ENCODE measurements at regions not wholly inside any gene's neighbourhood (a gene's known extent, or its start where the extent isn't known, plus 50 kb on each side); places are given as distances from the start of the nearest gene placed in this dataset.

- DNase-seq, result no peak
- Histone ChIP-seq H3K27me3 (ENCODE audit: control insufficient read depth, insufficient read depth, low read length) (no peaks in the 10 kb centered on the region), H3K4me1 (ENCODE audit: control insufficient read depth, insufficient read depth, low read length) (peaks cover 34% of the 10 kb centered on the region), H3K27ac (ENCODE audit: low read length) (no peak overlapping the region), H3K4me3 (ENCODE audit: low read length) (no peak overlapping the region), H3K36me3 (ENCODE audit: control insufficient read depth, insufficient read depth, low read length) (no peaks in the 10 kb centered on the region), H3K9me3 (ENCODE audit: control insufficient read depth, low read depth, low read length) (no peaks in the 10 kb centered on the region)
- WGBS (ENCODE audit: insufficient coverage, low lambda C conversion rate), result no CpG with 5 or more reads among the region's 32 CpGs
Observed at GRCh38 chr16:85451641-85452363, 161.3 kb upstream of the GSE1 start.

- Histone ChIP-seq H3K36me3 (ENCODE audit: control insufficient read depth, insufficient read depth, low read length) (no peaks in the 10 kb centered on the region), H3K4me3 (ENCODE audit: low read length) (no peak overlapping the region), H3K27me3 (ENCODE audit: control insufficient read depth, insufficient read depth, low read length) (no peaks in the 10 kb centered on the region), H3K9me3 (ENCODE audit: control insufficient read depth, low read depth, low read length) (no peaks in the 10 kb centered on the region), H3K4me1 (ENCODE audit: control insufficient read depth, insufficient read depth, low read length) (peaks cover 26% of the 10 kb centered on the region), H3K27ac (ENCODE audit: low read length) (no peak overlapping the region)
- DNase-seq, result no peak
- WGBS (ENCODE audit: insufficient coverage, low lambda C conversion rate), result no CpG with 5 or more reads among the region's 20 CpGs
Observed at GRCh38 chr16:85452364-85453193, 160.5 kb upstream of the GSE1 start.

DNA sequence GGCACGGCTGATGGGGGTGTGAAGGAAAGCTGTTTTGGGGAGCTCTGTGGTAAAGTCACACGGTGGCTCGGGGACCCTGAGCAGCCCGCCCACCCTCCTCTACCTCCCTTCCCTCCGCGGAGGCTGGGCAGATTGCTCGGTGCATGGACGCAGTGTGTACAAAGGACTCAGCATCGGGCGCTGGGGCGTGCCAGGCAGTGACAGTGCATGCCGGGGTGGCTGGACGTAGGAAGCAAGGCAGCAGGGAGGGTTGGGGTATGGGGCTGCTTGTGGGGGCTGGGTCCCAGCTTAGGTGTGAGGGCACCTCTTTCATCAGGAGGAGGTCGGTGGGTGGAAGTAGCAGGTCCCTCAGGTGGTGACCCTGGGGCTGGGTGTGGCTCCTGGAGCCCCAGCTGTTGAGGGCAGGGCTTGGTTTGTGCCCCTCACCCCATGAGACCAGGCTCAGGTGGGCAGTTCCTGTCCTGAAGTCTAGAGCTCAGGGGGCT lies 159.9 kb upstream of the GSE1 start:
- Histone ChIP-seq H3K27me3 (ENCODE audit: control insufficient read depth, insufficient read depth, low read length) (no peaks in the 10 kb centered on the region), H3K27ac (ENCODE audit: low read length) (no peak overlapping the region), H3K9me3 (ENCODE audit: control insufficient read depth, low read depth, low read length) (no peaks in the 10 kb centered on the region), H3K4me1 (ENCODE audit: control insufficient read depth, insufficient read depth, low read length) (peaks cover 19% of the 10 kb centered on the region), H3K4me3 (ENCODE audit: low read length) (no peak overlapping the region), H3K36me3 (ENCODE audit: control insufficient read depth, insufficient read depth, low read length) (no peaks in the 10 kb centered on the region)
- DNase-seq, result no peak
- no CpG with 5 or more reads among the region's 14 CpGs for WGBS (ENCODE audit: insufficient coverage, low lambda C conversion rate)

- peaks cover 15% of the 10 kb centered on the region for H3K4me1 ChIP-seq (ENCODE audit: control insufficient read depth, insufficient read depth, low read length)
- no peaks in the 10 kb centered on the region for H3K36me3 ChIP-seq (ENCODE audit: control insufficient read depth, insufficient read depth, low read length)
- no peak overlapping the region for H3K27ac ChIP-seq (ENCODE audit: low read length)
- H3K27me3 ChIP-seq (ENCODE audit: control insufficient read depth, insufficient read depth, low read length), result no peaks in the 10 kb centered on the region
- no CpG with 5 or more reads among the region's 10 CpGs for WGBS (ENCODE audit: insufficient coverage, low lambda C conversion rate)
- H3K9me3 ChIP-seq (ENCODE audit: control insufficient read depth, low read depth, low read length), result no peaks in the 10 kb centered on the region
- no peak for DNase-seq
- no peak overlapping the region for H3K4me3 ChIP-seq (ENCODE audit: low read length)
Observed at GRCh38 chr16:85453703-85454102, 159.4 kb upstream of the GSE1 start.

- Histone ChIP-seq H3K4me3 (ENCODE audit: low read length) (no peak overlapping the region), H3K9me3 (ENCODE audit: control insufficient read depth, low read depth, low read length) (no peaks in the 10 kb centered on the region), H3K4me1 (ENCODE audit: control insufficient read depth, insufficient read depth, low read length) (peaks cover 8% of the 10 kb centered on the region), H3K27me3 (ENCODE audit: control insufficient read depth, insufficient read depth, low read length) (no peaks in the 10 kb centered on the region), H3K27ac (ENCODE audit: low read length) (no peak overlapping the region), H3K36me3 (ENCODE audit: control insufficient read depth, insufficient read depth, low read length) (no peaks in the 10 kb centered on the region)
- no CpG with 5 or more reads among the region's 22 CpGs for WGBS (ENCODE audit: insufficient coverage, low lambda C conversion rate)
- DNase-seq, result no peak
Observed at GRCh38 chr16:85454171-85454872, 158.8 kb upstream of the GSE1 start.

DNA sequence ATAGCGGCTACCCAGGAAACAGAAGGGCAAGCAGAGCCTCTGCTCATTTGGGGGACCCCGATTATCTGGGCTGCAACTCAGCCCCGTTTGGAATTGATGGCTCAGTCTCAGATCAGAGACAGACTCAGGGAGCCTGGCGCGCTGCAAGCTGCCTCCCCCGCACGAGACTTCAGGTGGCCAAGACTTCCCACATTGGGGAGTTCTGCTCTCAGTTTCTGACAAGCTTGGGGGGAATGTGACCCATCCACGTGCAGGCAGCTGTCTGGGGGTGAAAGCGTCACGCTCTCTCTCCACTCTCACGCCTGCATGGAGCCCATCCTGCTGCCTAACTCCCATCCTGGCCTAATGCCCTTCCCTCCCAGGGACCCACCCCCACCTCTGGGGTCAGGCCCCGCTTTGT lies 157.6 kb upstream of the GSE1 start:
- Histone ChIP-seq H3K4me3 (ENCODE audit: low read length) (no peak overlapping the region), H3K27ac (ENCODE audit: low read length) (no peak overlapping the region), H3K36me3 (ENCODE audit: control insufficient read depth, insufficient read depth, low read length) (no peaks in the 10 kb centered on the region), H3K9me3 (ENCODE audit: control insufficient read depth, low read depth, low read length) (no peaks in the 10 kb centered on the region), H3K27me3 (ENCODE audit: control insufficient read depth, insufficient read depth, low read length) (no peaks in the 10 kb centered on the region), H3K4me1 (ENCODE audit: control insufficient read depth, insufficient read depth, low read length) (peaks cover 11% of the 10 kb centered on the region)
- no CpG with 5 or more reads among the region's 12 CpGs for WGBS (ENCODE audit: insufficient coverage, low lambda C conversion rate)
- DNase-seq, result no peak

- no peaks in the 10 kb centered on the region for H3K27me3 ChIP-seq (ENCODE audit: control insufficient read depth, insufficient read depth, low read length)
- no peak overlapping the region for H3K27ac ChIP-seq (ENCODE audit: low read length)
- no peak for DNase-seq
- WGBS (ENCODE audit: insufficient coverage, low lambda C conversion rate), result no CpG with 5 or more reads among the region's 7 CpGs
- H3K36me3 ChIP-seq (ENCODE audit: control insufficient read depth, insufficient read depth, low read length), result no peaks in the 10 kb centered on the region
- peaks cover 29% of the 10 kb centered on the region for H3K4me1 ChIP-seq (ENCODE audit: control insufficient read depth, insufficient read depth, low read length)
- peaks cover 3% of the 10 kb centered on the region for H3K9me3 ChIP-seq (ENCODE audit: control insufficient read depth, low read depth, low read length)
- no peak overlapping the region for H3K4me3 ChIP-seq (ENCODE audit: low read length)
Observed at GRCh38 chr16:85457366-85457765, 155.8 kb upstream of the GSE1 start.

GRCh38 chr16:85458968-85459367 lies 154.2 kb upstream of the GSE1 start:
- Histone ChIP-seq H3K4me1 (ENCODE audit: control insufficient read depth, insufficient read depth, low read length) (peaks cover 36% of the 10 kb centered on the region), H3K36me3 (ENCODE audit: control insufficient read depth, insufficient read depth, low read length) (no peaks in the 10 kb centered on the region), H3K4me3 (ENCODE audit: low read length) (no peak overlapping the region), H3K9me3 (ENCODE audit: control insufficient read depth, low read depth, low read length) (peaks cover 3% of the 10 kb centered on the region), H3K27ac (ENCODE audit: low read length) (no peak overlapping the region), H3K27me3 (ENCODE audit: control insufficient read depth, insufficient read depth, low read length) (peaks cover 3% of the 10 kb centered on the region)
- WGBS (ENCODE audit: insufficient coverage, low lambda C conversion rate), result no CpG with 5 or more reads among the region's 11 CpGs
- DNase-seq, result no peak

DNA sequence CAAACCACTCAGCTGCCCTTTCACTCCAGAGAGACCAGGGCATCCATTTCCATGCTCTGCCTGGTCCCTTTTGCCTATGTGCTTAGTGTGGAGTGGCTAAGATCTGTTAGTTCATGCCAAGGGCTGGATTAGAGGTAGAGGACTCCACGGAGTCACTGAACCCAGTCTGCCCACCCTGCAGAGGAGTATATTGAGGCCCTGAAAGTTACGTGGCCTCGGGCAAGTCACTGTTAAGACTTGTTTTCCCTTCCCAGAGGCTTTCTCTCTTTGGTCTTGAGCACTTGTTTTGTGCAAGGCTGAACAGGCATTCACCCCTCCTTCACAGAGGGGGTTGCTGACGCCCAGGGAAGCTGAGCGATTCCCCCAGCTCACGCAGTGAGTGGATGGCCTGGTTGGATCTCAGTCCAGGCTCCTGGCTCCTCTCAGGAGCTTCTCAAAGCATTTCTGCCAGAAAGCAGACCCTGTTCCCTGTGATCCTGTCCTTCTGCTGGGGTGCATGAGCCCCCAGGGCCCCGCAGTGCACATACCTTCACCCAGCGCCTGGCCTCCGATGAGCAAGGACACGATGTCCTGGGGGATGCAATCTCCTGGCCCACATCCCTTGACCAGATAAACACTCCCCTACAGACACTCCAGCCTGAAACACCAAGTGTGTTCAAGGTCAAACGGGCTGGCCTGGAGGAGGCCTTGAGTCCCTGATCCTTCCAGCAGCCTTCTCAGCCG lies 153.4 kb upstream of the GSE1 start:
- DNase-seq, result no peak
- Histone ChIP-seq H3K36me3 (ENCODE audit: control insufficient read depth, insufficient read depth, low read length) (no peaks in the 10 kb centered on the region), H3K4me3 (ENCODE audit: low read length) (no peak overlapping the region), H3K27ac (ENCODE audit: low read length) (no peak overlapping the region), H3K27me3 (ENCODE audit: control insufficient read depth, insufficient read depth, low read length) (peaks cover 3% of the 10 kb centered on the region), H3K9me3 (ENCODE audit: control insufficient read depth, low read depth, low read length) (peaks cover 3% of the 10 kb centered on the region), H3K4me1 (ENCODE audit: control insufficient read depth, insufficient read depth, low read length) (peaks cover 36% of the 10 kb centered on the region)
- no CpG with 5 or more reads among the region's 12 CpGs for WGBS (ENCODE audit: insufficient coverage, low lambda C conversion rate)
